ENCODE measurements at regions not wholly inside any gene's neighbourhood (a gene's known extent, or its start where the extent isn't known, plus 50 kb on each side); places are given as distances from the start of the nearest gene placed in this dataset.

GRCh38 chr2:23138701-23139100, 246.3 kb upstream of the KLHL29 start:
- Histone ChIP-seq H3K4me1 (peaks cover 0 to 20% (median 13%) of the 10 kb centered on the region in 4 donors), H3K27me3 (no peaks in the 10 kb centered on the region), H3K27ac (no peak overlapping the region), H3K36me3 (no peaks in the 10 kb centered on the region), H3K4me3 (no peak overlapping the region), H3K9me3 (no peaks in the 10 kb centered on the region)
- DNase-seq = no peak
- intact Hi-C loops (cut with DNase I; ENCODE audit: low total_unique reads) = no loop called here
- TF ChIP-seq, protein P1, sequence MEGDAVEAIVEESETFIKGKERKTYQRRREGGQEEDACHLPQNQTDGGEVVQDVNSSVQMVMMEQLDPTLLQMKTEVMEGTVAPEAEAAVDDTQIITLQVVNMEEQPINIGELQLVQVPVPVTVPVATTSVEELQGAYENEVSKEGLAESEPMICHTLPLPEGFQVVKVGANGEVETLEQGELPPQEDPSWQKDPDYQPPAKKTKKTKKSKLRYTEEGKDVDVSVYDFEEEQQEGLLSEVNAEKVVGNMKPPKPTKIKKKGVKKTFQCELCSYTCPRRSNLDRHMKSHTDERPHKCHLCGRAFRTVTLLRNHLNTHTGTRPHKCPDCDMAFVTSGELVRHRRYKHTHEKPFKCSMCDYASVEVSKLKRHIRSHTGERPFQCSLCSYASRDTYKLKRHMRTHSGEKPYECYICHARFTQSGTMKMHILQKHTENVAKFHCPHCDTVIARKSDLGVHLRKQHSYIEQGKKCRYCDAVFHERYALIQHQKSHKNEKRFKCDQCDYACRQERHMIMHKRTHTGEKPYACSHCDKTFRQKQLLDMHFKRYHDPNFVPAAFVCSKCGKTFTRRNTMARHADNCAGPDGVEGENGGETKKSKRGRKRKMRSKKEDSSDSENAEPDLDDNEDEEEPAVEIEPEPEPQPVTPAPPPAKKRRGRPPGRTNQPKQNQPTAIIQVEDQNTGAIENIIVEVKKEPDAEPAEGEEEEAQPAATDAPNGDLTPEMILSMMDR (IDR thresholded peaks at IDR 0.05) = no peak

GRCh38 chr2:23145460-23145859, 239.5 kb upstream of the KLHL29 start:
- H3K4me3 ChIP-seq = no peak overlapping the region
- no peaks in the 10 kb centered on the region for H3K36me3 ChIP-seq
- H3K9me3 ChIP-seq = no peaks in the 10 kb centered on the region
- no peak overlapping the region for H3K27ac ChIP-seq
- no peak for DNase-seq
- TF ChIP-seq, protein P1 (IDR thresholded peaks at IDR 0.05) = no peak
- intact Hi-C loops (cut with DNase I; ENCODE audit: low total_unique reads) = no loop called here
- H3K4me1 ChIP-seq = no peaks in the 10 kb centered on the region
- no peaks in the 10 kb centered on the region for H3K27me3 ChIP-seq

DNA sequence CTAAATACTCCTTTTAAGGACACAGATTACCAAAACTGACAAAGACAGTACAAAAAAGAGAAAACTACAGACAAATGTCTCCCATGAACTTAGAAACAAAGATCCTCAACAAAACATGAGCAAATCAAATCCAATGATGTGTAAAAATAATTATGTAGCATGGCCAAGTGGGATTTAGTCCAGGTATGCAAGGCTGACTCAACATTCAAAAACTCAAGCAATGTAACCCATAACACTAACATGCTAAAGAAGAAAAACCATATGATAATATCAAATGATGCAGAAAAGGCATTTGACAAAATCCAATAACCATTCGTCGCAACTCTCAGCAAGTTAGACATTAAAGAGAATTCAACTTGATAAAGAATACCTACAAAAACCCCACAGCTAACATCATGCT, 239.0 kb upstream of the KLHL29 start:
- Histone ChIP-seq H3K9me3 (no peaks in the 10 kb centered on the region), H3K4me1 (no peaks in the 10 kb centered on the region), H3K27me3 (no peaks in the 10 kb centered on the region), H3K27ac (no peak overlapping the region), H3K4me3 (no peak overlapping the region), H3K36me3 (no peaks in the 10 kb centered on the region)
- TF ChIP-seq, protein P1 (IDR thresholded peaks at IDR 0.05) = no peak
- intact Hi-C loops (cut with DNase I; ENCODE audit: low total_unique reads) = no loop called here
- DNase-seq = no peak

DNA sequence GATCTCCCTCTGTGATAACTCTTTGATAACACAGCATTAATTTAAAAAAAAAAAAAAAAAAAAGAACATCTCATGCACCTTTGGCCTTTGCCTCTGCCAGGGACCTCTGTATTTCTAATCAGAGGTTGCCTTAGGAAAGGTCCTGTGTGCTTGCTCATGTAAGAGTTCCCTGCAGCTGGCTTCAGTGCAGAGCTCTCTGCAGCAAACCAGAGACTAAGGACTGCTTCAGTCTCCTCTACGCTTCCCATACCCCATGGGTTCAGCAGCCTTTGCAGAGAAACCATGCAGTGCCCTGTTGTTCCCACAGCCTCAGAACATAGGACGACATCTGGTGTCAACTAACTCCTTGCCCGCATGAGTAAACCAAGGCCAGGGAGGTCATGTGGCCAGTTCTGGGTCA, 236.6 kb upstream of the KLHL29 start:
- no peaks in the 10 kb centered on the region for H3K4me1 ChIP-seq
- DNase-seq = no peak
- no peaks in the 10 kb centered on the region for H3K27me3 ChIP-seq
- H3K9me3 ChIP-seq = no peaks in the 10 kb centered on the region
- H3K36me3 ChIP-seq = no peaks in the 10 kb centered on the region
- H3K27ac ChIP-seq = no peak overlapping the region
- TF ChIP-seq, protein P1 (IDR thresholded peaks at IDR 0.05) = no peak
- no peak overlapping the region for H3K4me3 ChIP-seq
- intact Hi-C loops (cut with DNase I; ENCODE audit: low total_unique reads) = no loop called here

DNA sequence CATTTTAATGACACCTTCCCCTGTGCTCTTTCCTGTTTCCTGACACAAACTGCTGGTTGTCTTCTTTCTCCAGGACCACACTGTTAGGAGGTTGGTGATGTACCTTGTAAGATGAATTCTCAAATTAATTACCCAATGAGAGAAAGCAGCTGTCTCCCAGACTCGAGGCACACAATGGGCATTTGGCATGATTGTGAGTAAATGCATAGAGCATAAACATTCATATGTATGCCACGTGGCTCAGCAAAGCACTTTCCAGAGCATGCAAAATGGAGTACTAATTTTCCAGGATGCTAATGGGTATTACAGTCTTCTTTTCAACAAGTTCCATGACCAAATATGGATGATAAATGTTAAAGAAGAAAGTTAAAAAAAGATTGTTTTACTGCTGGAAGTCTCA, 235.2 kb upstream of the KLHL29 start:
- TF ChIP-seq, protein P1 (IDR thresholded peaks at IDR 0.05) = no peak
- Histone ChIP-seq H3K4me1 (no peaks in the 10 kb centered on the region), H3K27me3 (no peaks in the 10 kb centered on the region), H3K36me3 (no peaks in the 10 kb centered on the region), H3K27ac (no peak overlapping the region), H3K9me3 (no peaks in the 10 kb centered on the region), H3K4me3 (no peak overlapping the region)
- no peak for DNase-seq
- intact Hi-C loops (cut with DNase I; ENCODE audit: low total_unique reads) = no loop called here

- Histone ChIP-seq H3K27ac (no peak overlapping the region), H3K27me3 (no peaks in the 10 kb centered on the region), H3K4me1 (no peaks in the 10 kb centered on the region), H3K9me3 (no peaks in the 10 kb centered on the region), H3K4me3 (no peak overlapping the region), H3K36me3 (no peaks in the 10 kb centered on the region)
- intact Hi-C loops (cut with DNase I; ENCODE audit: low total_unique reads) = no loop called here
- TF ChIP-seq, protein P1 (IDR thresholded peaks at IDR 0.05) = no peak
- DNase-seq = no peak
Observed at GRCh38 chr2:23153484-23153883, 231.5 kb upstream of the KLHL29 start.
